Omental fat pad (tissue), 3 donors: ENCODE measurements at regions not wholly inside any gene's neighbourhood (a gene's known extent, or its start where the extent isn't known, plus 50 kb on each side); places are given as distances from the start of the nearest gene placed in this dataset.

Source experiments
- ATAC-seq: fragments of 150-250 bp; one replicate; pipeline ENCODE4 v1.9.1; 2016; ENCODE audit warnings: mild to moderate bottlenecking, moderate library complexity; ENCODE audit not compliant: low FRiP score
- DNase-seq: peaks from one replicate; pipeline ENCODE4 v3.0.0-alpha.2; 2019; ENCODE audit warnings: low spot score
- TF ChIP-seq, protein P1 (sequence below), 3 donors: fragments of 450-650 bp; IDR thresholded peaks; one replicate each; pipeline ENCODE4 v1.5.1; 2016 to 2017; ENCODE audit warnings: antibody characterized with exemption in 3 of 3, mild to moderate bottlenecking in 3 of 3, moderate library complexity in 2 of 3

DNA sequence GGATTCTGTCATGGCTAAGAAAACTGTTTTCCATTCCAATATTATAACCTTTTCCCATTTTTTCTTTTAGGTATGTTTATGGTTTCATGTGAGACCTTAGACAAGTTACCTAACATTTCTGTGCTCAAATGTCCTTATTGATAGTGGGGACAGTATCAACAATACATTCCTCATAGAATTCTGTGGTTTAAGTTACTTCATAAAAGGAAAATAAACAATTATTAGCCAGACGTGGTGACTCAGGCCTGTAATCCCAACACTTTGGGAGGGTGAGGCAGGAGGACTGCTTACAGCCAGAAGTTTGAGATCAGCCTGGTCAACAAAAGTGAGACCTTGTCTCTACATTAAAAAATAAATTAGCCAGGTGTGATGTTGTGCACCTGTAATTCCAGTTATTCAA lies 436.8 kb upstream of the CNTN4 start:
- no peak for ATAC-seq
- DNase-seq = no peak
- TF ChIP-seq, protein P1, sequence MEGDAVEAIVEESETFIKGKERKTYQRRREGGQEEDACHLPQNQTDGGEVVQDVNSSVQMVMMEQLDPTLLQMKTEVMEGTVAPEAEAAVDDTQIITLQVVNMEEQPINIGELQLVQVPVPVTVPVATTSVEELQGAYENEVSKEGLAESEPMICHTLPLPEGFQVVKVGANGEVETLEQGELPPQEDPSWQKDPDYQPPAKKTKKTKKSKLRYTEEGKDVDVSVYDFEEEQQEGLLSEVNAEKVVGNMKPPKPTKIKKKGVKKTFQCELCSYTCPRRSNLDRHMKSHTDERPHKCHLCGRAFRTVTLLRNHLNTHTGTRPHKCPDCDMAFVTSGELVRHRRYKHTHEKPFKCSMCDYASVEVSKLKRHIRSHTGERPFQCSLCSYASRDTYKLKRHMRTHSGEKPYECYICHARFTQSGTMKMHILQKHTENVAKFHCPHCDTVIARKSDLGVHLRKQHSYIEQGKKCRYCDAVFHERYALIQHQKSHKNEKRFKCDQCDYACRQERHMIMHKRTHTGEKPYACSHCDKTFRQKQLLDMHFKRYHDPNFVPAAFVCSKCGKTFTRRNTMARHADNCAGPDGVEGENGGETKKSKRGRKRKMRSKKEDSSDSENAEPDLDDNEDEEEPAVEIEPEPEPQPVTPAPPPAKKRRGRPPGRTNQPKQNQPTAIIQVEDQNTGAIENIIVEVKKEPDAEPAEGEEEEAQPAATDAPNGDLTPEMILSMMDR (IDR thresholded peaks at IDR 0.05) = no peak

DNA sequence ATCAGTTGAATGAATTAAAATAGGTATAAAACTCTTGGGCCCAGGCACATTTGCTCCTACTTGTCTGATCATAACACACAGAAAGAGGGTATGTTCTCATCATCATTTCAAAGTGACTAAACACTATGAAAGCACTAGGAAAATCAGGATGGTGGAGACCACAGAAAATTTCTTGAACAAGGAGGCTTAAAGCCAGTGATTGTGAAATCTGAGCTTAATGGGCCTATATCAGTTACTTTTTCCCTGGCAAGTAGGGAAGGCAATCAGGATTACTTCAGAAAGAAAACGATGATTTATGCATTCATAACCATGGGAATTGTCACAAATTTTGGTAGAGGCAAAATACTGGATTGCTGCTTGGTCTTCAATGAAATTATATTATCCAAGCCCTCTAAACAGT lies 434.4 kb upstream of the CNTN4 start:
- ATAC-seq (no peak), DNase-seq (no peak)
- TF ChIP-seq, protein P1 (IDR thresholded peaks at IDR 0.05) = no peak

DNA sequence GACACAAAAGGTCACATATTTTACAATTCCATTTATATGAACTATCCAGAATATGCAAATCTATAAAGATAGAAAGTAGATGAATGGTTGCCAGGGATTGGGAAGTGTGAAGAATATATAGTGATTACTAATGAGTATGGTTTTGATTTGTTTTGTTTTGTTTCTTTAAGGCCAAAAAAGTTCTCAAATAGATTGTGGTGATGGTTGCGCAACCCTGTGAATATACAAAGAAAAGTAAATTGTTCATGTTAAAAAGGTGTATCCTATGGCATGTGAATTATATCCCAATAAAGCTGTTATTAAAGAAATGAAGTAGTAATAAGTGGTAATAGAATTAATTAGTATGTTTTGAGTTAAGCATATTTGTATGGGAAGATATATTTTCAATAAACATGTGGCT lies 431.8 kb upstream of the CNTN4 start:
- TF ChIP-seq, protein P1 (IDR thresholded peaks at IDR 0.05) = no peak
- ATAC-seq = no peak
- no peak for DNase-seq

DNA sequence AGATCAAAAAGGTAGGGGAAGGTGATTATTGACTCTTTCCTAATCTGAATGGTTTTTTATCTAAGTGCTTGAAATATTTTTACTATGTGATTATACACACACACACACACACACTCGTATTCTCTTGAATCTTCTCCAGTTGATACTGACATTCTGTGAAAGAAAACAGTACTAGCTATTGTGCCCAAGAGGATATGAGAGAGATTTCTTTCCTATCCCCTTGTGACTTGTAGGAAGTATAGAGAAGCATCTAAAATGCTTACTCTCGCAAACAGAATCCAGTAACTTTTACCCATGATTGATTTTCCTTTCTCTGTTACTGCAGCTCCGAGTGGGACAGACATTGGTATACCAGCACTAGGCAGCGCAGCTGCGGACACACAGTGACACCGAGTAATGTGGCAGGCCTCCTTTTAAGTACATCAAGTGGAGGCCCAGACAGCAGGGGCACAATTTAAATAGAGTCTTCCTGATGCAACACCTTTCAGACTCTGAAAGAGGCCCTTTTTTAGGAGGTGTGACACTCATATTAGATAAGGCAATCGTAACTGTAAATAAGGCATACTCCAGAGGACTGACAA lies 421.0 kb upstream of the CNTN4 start:
- no peak for ATAC-seq
- DNase-seq = no peak
- TF ChIP-seq, protein P1 (IDR thresholded peaks at IDR 0.05) = no peak

DNA sequence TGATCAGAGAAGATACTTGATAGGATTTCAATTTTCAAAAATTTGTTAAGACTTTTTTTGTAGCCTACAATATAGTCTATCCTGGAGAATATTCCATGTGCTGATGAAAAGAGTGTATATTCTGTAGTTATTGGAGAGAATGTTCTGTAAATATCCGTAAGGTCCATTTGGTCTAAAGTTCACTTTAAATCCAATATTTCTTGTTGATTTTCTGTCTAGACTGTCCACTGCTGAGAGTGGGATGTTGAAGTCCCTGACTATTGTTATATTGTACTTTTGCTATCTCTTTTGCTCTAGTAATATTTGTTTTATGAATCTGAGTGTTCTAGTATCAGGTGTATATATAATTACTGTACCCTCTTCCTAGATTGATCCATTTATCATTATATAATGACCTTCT lies 406.2 kb upstream of the CNTN4 start:
- DNase-seq (no peak), ATAC-seq (no peak)
- TF ChIP-seq, protein P1 (IDR thresholded peaks at IDR 0.05) = no peak

DNA sequence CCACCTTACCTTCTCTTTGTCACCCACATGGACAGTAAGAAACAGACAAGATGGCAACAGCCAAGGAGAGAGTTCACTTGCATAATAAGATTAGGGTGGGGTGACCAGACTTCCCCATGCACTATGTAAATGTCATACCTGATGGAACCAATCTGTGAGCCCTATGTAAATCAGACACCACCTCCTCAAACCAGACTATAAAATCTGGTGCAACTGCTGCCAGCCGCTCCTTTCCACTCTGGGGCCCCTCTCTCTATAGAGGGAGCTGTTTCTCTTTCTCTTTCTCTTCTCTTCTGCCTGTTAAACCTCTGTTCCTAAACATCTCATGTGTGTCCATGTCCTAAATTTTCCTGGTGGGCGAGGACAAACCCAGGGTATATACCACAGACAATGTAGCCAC lies 405.5 kb upstream of the CNTN4 start:
- ATAC-seq (no peak), DNase-seq (no peak)
- TF ChIP-seq, protein P1 (IDR thresholded peaks at IDR 0.05) = no peak

DNA sequence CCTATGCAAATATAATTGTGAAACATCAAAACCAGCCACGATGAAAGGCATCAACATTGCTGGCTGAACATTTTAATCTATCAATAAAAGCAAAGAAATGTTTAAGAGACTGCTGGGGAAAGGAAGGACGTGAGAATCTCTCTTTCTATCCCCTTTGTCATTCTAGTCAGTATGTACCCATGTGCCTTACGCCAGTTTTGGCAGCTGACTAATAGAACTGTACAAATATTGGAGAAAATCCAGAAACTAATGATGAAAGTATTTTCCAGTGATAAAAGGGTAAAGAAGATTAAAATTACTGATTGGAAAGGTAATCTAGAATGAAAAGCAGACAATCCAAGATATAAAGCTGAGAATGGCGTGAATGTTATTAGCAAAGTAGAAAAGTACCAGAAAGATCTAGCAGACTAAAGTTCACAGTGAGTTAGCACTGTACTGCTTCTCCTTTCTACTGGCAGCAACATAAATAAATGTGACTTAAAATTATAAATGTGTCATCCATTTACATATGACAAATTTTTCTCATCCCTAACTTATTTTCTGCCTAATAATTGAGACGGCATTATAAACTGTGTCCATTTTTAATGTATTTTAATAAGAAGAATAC lies 401.9 kb upstream of the CNTN4 start:
- DNase-seq (no peak), ATAC-seq (no peak)
- TF ChIP-seq, protein P1 (IDR thresholded peaks at IDR 0.05) = no peak
